ENCODE measurements at regions not wholly inside any gene's neighbourhood (a gene's known extent, or its start where the extent isn't known, plus 50 kb on each side); places are given as distances from the start of the nearest gene placed in this dataset.

DNA sequence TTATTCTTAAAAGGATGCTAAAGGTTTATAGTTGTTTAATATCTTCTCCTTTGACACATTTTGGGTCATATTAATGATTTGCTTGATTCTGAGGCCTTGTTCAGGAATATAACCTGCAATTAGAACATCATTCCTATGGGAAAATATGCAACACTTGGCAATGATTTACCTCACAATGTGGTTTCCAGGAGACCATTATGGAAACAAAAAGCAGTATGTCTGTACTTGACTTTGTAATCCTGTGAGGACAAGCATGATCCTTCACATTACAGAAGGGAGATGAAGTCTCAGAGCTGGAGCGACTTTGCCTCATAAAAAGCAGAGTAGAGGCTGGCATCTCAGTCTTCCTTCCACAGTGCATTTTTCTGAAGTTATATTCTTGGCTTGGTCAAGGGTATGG lies 57.0 kb upstream of the CDCA7L start:
- TF ChIP-seq, protein P1, sequence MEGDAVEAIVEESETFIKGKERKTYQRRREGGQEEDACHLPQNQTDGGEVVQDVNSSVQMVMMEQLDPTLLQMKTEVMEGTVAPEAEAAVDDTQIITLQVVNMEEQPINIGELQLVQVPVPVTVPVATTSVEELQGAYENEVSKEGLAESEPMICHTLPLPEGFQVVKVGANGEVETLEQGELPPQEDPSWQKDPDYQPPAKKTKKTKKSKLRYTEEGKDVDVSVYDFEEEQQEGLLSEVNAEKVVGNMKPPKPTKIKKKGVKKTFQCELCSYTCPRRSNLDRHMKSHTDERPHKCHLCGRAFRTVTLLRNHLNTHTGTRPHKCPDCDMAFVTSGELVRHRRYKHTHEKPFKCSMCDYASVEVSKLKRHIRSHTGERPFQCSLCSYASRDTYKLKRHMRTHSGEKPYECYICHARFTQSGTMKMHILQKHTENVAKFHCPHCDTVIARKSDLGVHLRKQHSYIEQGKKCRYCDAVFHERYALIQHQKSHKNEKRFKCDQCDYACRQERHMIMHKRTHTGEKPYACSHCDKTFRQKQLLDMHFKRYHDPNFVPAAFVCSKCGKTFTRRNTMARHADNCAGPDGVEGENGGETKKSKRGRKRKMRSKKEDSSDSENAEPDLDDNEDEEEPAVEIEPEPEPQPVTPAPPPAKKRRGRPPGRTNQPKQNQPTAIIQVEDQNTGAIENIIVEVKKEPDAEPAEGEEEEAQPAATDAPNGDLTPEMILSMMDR (IDR thresholded peaks at IDR 0.05; ENCODE audit: insufficient read depth, low read length, poor library complexity, severe bottlenecking): no peak
- no peak for TF ChIP-seq EZH2phosphoT487 (conservative IDR thresholded peaks at IDR 0.05; ENCODE audit: low read length)
